ENCODE measurements at regions not wholly inside any gene's neighbourhood (a gene's known extent, or its start where the extent isn't known, plus 50 kb on each side); places are given as distances from the start of the nearest gene placed in this dataset.

DNA sequence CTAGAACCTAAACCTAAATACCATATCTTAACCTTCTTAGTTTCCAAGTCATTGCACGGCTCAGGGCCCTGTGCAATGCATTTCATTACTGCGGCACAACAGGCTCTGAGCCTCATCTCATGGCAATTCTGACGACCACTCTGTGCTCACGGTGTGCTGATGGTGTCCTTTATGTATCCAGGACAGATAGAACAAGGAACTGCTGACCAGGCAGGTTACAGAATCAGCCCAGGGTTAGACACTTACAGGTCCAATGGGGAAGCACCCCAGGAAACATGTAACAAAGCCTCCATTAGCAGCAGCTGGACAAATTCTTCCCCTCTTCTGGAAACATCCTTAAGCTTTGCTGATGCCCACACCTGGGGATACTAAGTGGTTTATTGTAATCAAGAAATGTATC, 91.9 kb upstream of the NSMCE3 start:
- no peak for DNase-seq (ENCODE audit: low read depth, low spot score)
- ChIA-PET CTCF (interaction anchor here (1.9 kb wide), 1 partner anchor 222 kb away, joined by 5 read pairs; no protein-coding TSS in a partner anchor), POLR2A (no interaction called here)
- H3K4me3 ChIP-seq (ENCODE audit: low read depth, low read length), result no peak overlapping the region
- no peak for TF ChIP-seq CTCF (IDR thresholded peaks at IDR 0.05; ENCODE audit: insufficient read depth, low read length, missing control alignments)

GRCh38 chr15:29360152-29360551, 90.5 kb upstream of the NSMCE3 start:
- CTCF ChIA-PET, result no interaction called here
- TF ChIP-seq CTCF (IDR thresholded peaks at IDR 0.05; ENCODE audit: insufficient read depth, low read length, missing control alignments), result no peak
- no peak for DNase-seq (ENCODE audit: low read depth, low spot score)
- H3K4me3 ChIP-seq (ENCODE audit: low read depth, low read length), result no peak overlapping the region
- POLR2A ChIA-PET, result interaction anchor here (0.6 kb wide), 1 partner anchor 53 kb away, joined by 3 read pairs; no protein-coding TSS in a partner anchor

- H3K4me3 ChIP-seq (ENCODE audit: low read depth, low read length), result no peak overlapping the region
- no peak for TF ChIP-seq CTCF (IDR thresholded peaks at IDR 0.05; ENCODE audit: insufficient read depth, low read length, missing control alignments)
- CTCF ChIA-PET, result no interaction called here
- POLR2A ChIA-PET, result no interaction called here
- DNase-seq (ENCODE audit: low read depth, low spot score), result no peak
Observed at GRCh38 chr15:29356786-29357185, 87.2 kb upstream of the NSMCE3 start.

- H3K4me3 ChIP-seq (ENCODE audit: low read depth, low read length), result no peak overlapping the region
- no peak for DNase-seq (ENCODE audit: low read depth, low spot score)
- ChIA-PET POLR2A (no interaction called here), CTCF (no interaction called here)
- no peak for TF ChIP-seq CTCF (IDR thresholded peaks at IDR 0.05; ENCODE audit: insufficient read depth, low read length, missing control alignments)
Observed at GRCh38 chr15:29355477-29355876, 85.9 kb upstream of the NSMCE3 start.

GRCh38 chr15:29352402-29352801, 82.8 kb upstream of the NSMCE3 start:
- H3K4me3 ChIP-seq (ENCODE audit: low read depth, low read length), result no peak overlapping the region
- DNase-seq (ENCODE audit: low read depth, low spot score), result no peak
- no peak for TF ChIP-seq CTCF (IDR thresholded peaks at IDR 0.05; ENCODE audit: insufficient read depth, low read length, missing control alignments)
- CTCF ChIA-PET, result no interaction called here
- POLR2A ChIA-PET, result no interaction called here

DNA sequence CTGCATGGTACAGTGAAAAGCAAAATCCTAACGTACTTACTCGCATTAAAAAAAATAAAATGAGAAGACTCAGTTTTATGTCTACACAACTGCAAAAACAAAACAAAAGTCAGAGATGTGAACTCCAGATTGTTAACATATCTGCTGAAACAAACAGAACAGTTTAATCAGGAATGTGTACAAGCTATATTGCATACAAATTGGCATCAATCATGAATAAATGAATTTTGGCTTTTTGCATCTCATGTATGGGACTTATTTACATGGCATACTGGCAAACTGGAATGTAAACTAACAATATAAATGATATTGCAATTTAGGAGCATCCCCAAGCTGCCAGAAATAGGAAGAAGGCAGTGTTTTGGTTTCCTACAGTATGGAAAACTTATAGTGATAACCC, 79.6 kb upstream of the NSMCE3 start:
- TF ChIP-seq CTCF (IDR thresholded peaks at IDR 0.05; ENCODE audit: insufficient read depth, low read length, missing control alignments), result no peak
- no peak overlapping the region for H3K4me3 ChIP-seq (ENCODE audit: low read depth, low read length)
- no peak for DNase-seq (ENCODE audit: low read depth, low spot score)
- POLR2A ChIA-PET, result no interaction called here
- CTCF ChIA-PET, result no interaction called here
